SU-DHL-6 (cell line): ENCODE measurements at regions not wholly inside any gene's neighbourhood (a gene's known extent, or its start where the extent isn't known, plus 50 kb on each side); places are given as distances from the start of the nearest gene placed in this dataset.
"Not testable (repeated sequence)": the region's sequence is repeated elsewhere in the genome, so short reads cannot be mapped to it uniquely, and the experiment has no call there.

Source experiments
- H2AFZ ChIP-seq: fragments of 200-600 bp; sonication (generic); 2 replicates; pipeline ENCODE4 v1.6.1; 2014; ENCODE audit warnings: low read depth, mild to moderate bottlenecking, moderate library complexity, mixed read lengths, antibody characterized with exemption, low read length; ENCODE audit not compliant: severe bottlenecking
- H3F3A ChIP-seq: fragments of 200-600 bp; shearing (Covaris generic); 2 replicates; pipeline ENCODE4 v1.6.0; 2016; ENCODE audit warnings: antibody characterized with exemption, mild to moderate bottlenecking; ENCODE audit not compliant: insufficient read depth
- H3K27ac ChIP-seq: fragments of 200-600 bp; sonication (generic); 2 replicates; pipeline ENCODE4 v1.5.1; 2016; ENCODE audit warnings: low read depth, mild to moderate bottlenecking, low read length, moderate library complexity, mixed read lengths
- H3K27me3 ChIP-seq: fragments of 200-600 bp; sonication (generic), shearing (Covaris generic); 2 replicates; pipeline ENCODE4 v1.6.0; 2014; ENCODE audit warnings: mild to moderate bottlenecking, low read length
- H3K36me3 ChIP-seq: fragments of 200-600 bp; sonication (generic); 2 replicates; pipeline ENCODE4 v1.6.1; 2014; ENCODE audit warnings: mild to moderate bottlenecking, low read length, mixed read lengths
- H3K4me2 ChIP-seq: fragments of 300-600, 200-600 bp; shearing (Covaris generic), sonication (generic); 2 replicates; pipeline ENCODE4 v1.6.0; 2014; ENCODE audit warnings: low read length, low read depth, mild to moderate bottlenecking; ENCODE audit not compliant: poor library complexity, severe bottlenecking
- H3K4me3 ChIP-seq: fragments of 200-600 bp; sonication (generic); 2 replicates; pipeline ENCODE4 v1.5.1; 2014; ENCODE audit warnings: antibody characterized with exemption, low read length, mild to moderate bottlenecking, mixed read lengths; ENCODE audit not compliant: insufficient read depth, poor library complexity, severe bottlenecking
- H3K79me2 ChIP-seq: fragments of 200-600 bp; sonication (generic); 2 replicates; pipeline ENCODE4 v1.6.1; 2014; ENCODE audit warnings: mild to moderate bottlenecking, low read length, moderate library complexity; ENCODE audit not compliant: insufficient read depth
- H3K9ac ChIP-seq: fragments of 200-600 bp; sonication (generic); 2 replicates; pipeline ENCODE4 v1.7.0; 2014; ENCODE audit warnings: mild to moderate bottlenecking, low read length
- H3K9me2 ChIP-seq: fragments of 200-600 bp; sonication (generic); replicated peaks from 2 replicates; pipeline ENCODE4 v1.6.1; 2014; ENCODE audit warnings: low read length; ENCODE audit not compliant: insufficient read depth
- H3K9me3 ChIP-seq: fragments of 200-600 bp; sonication (generic); 2 replicates; pipeline ENCODE4 v1.6.1; 2014; ENCODE audit warnings: low read length, mixed read lengths; ENCODE audit not compliant: insufficient read depth
- H4K20me1 ChIP-seq: fragments of 200-600 bp; sonication (generic); 2 replicates; pipeline ENCODE4 v1.6.1; 2014; ENCODE audit warnings: low read depth, mild to moderate bottlenecking, antibody characterized with exemption, low read length, moderate library complexity, mixed read lengths

DNA sequence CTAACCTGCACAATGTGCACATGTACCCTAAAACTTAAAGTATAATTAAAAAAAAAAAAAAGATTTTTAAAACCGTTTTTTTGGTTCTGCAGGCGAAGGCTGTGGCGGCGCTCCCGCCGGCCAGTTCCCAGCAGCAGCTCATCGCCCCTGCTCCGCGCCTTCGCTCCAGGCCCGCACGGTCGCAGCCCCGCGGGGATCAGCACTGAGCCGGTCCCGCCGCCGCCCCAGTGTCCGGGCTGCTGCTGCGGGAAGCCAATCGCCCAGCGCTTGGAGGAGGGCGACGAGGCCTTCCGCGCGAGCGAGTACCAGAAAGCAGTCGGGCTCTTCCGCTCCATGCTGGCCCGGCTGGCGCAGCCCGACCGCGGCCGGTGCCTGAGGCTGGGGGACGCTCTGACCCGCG, 572.8 kb downstream of the TUBA3C start:
- H2AFZ ChIP-seq, H3K4me2 ChIP-seq: not testable (repeated sequence)

DNA sequence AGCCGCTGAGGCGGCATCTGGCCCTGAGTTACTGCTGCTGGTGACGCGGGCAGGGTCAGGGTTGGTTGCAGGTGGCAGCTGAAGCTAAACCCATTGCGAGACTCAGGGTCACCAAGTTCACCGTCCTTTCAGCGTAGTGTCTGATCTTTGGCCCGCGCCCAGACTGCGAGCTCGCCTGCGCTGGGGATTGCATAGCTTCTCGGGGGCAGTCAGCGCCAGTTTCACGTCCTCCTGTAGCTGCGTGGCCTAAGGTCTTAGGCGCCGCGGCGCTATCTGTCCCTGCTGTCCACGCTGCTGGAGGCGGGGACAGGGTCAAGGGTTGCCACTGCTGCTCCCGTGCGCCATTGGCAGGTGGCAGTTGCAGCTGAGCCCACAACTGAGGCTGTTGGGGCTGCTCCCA, 581.3 kb downstream of the TUBA3C start:
- not testable (repeated sequence) for H4K20me1 ChIP-seq, H3K9ac ChIP-seq, H3K27me3 ChIP-seq, H3K27ac ChIP-seq, H3K79me2 ChIP-seq, H3K36me3 ChIP-seq, H3K9me3 ChIP-seq, H3K9me2 ChIP-seq, H3F3A ChIP-seq, H2AFZ ChIP-seq, H3K4me2 ChIP-seq, H3K4me3 ChIP-seq

More for the DNA sequence above, 572.8 kb downstream of the TUBA3C start:
- H3K36me3 ChIP-seq, H3K27ac ChIP-seq, H3K9ac ChIP-seq, H3K27me3 ChIP-seq, H3F3A ChIP-seq, H3K9me3 ChIP-seq, H3K79me2 ChIP-seq, H3K4me3 ChIP-seq, H3K9me2 ChIP-seq, H4K20me1 ChIP-seq: not testable (repeated sequence)

DNA sequence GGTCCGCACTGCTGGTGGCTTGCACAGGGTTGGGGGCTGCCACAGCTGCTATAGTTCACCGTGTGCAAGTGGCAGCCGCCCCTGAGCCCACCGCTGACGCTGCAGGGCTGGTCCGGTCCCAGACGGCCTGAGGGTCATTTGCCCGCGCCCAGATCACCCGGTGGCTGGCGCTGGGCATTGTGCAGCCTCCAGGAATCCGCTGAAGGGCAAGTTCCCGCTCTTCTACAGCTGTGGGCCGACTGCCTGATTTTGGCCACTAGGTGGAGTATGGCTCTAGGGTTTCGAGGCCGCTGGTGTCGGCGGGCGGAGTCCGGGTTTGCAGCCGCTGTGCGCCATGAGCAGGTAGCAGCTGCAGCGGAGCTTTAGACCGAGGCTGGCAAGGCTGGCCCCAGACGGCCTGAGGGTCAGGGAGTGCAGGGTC, 581.8 kb downstream of the TUBA3C start:
- H3F3A ChIP-seq, H3K36me3 ChIP-seq, H3K27ac ChIP-seq, H3K9me2 ChIP-seq, H2AFZ ChIP-seq, H3K4me2 ChIP-seq, H3K9ac ChIP-seq, H3K79me2 ChIP-seq, H4K20me1 ChIP-seq, H3K27me3 ChIP-seq, H3K4me3 ChIP-seq, H3K9me3 ChIP-seq: not testable (repeated sequence)

DNA sequence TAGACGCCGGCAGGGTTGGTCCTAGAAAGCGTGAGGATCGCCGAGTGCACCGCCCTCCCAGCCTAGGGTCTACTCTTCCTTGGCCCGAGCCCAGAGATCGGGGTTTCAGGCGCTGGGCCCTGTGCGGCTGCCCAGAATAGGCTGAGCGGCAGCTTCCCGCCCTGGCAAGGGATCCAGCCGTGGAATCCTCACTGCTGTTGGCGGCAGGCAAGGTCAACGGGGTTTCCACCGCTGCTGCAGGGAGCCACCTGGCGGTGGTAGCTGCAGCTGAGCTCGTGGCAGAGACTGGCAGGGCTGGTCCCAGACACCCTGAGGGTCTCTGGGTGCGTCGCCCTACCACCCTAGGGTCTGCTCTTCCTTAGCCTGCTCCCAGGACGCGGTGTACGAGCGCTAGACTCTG, 583.1 kb downstream of the TUBA3C start:
- H3K9me3 ChIP-seq, H4K20me1 ChIP-seq, H2AFZ ChIP-seq, H3K4me3 ChIP-seq, H3K4me2 ChIP-seq, H3K27ac ChIP-seq, H3K27me3 ChIP-seq, H3K9me2 ChIP-seq, H3K79me2 ChIP-seq, H3K36me3 ChIP-seq, H3F3A ChIP-seq, H3K9ac ChIP-seq: not testable (repeated sequence)

DNA sequence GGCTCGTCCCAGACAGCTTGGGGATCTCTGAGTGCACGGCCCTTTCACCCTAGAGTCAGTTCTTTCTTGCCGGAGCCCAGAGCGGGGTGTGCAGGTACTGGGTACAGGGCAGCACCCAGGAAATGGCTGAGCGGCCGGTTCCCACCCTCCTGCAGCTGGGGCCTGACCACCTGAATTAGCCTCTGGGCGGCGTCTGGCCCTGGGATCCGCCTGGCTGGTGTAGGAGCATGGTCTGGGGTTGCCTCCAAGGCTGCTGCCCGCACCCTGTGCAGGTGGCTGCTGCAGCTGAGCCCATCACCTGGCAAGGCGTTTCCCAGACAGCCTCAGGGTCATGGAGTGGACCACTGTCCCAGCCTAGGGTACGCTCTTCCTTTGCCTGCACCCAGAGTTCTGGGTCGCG, 583.7 kb downstream of the TUBA3C start:
- not testable (repeated sequence) for H3K27ac ChIP-seq, H3F3A ChIP-seq, H4K20me1 ChIP-seq

DNA sequence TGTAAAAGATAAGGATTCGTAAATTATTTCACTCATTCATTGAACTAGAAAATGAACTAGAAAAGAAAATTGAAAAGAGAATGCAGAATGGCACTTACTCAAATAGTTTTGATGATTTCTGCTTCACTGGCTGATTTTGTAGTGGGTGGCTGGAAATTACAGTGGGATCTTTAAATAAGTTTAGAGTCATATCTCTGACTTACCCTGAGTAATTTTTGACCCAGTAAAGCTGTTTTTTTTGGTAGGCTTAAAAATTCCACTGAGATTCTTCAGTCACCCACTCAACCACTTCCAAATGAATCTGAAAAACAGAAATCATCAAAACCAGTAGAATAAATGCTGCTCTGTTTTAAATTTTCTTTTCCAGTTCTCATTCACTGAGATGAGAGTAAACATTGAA, 604.5 kb downstream of the TUBA3C start:
- not testable (repeated sequence) for H3K36me3 ChIP-seq, H3K27me3 ChIP-seq

More for the DNA sequence above, 583.7 kb downstream of the TUBA3C start:
- not testable (repeated sequence) for H3K36me3 ChIP-seq, H2AFZ ChIP-seq, H3K9me2 ChIP-seq, H3K9ac ChIP-seq, H3K4me2 ChIP-seq, H3K9me3 ChIP-seq, H3K4me3 ChIP-seq, H3K27me3 ChIP-seq, H3K79me2 ChIP-seq

DNA sequence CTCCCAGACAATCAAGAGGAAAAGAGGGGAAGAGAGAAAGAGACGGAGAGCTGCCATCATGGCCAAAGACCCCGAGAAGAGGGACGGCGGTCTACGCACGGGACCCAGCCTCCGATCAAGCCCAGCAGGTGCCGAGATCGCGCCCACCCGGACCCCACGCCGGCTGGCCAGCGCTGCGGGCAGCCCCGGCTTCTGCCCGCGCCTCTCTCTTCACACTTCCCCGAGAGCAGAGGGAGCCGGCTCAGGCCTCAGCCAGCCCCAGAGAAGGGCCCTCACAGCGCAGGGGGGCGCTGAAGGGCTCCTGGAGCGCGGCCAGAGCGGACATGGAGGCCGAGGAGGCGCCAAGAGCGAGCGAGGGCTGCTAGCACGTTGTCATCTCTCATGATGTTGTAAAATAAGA, 613.7 kb downstream of the TUBA3C start:
- H3K9me3 ChIP-seq, H3K27me3 ChIP-seq, H3K79me2 ChIP-seq, H2AFZ ChIP-seq, H3K9ac ChIP-seq, H3F3A ChIP-seq, H3K4me2 ChIP-seq, H3K36me3 ChIP-seq, H3K27ac ChIP-seq, H3K9me2 ChIP-seq, H4K20me1 ChIP-seq, H3K4me3 ChIP-seq: not testable (repeated sequence)

More for the DNA sequence above, 604.5 kb downstream of the TUBA3C start:
- not testable (repeated sequence) for H3K9ac ChIP-seq, H3F3A ChIP-seq, H3K4me2 ChIP-seq, H3K4me3 ChIP-seq, H3K79me2 ChIP-seq, H3K9me3 ChIP-seq, H3K27ac ChIP-seq, H2AFZ ChIP-seq, H3K9me2 ChIP-seq, H4K20me1 ChIP-seq
